Pancreas (tissue), 10 donors: ENCODE measurements at regions not wholly inside any gene's neighbourhood (a gene's known extent, or its start where the extent isn't known, plus 50 kb on each side); places are given as distances from the start of the nearest gene placed in this dataset.

Experiments used
- ATAC-seq, 4 donors: fragments of 200-7000 bp; cut with Tn5 transposase; one replicate each; pipeline versions ENCODE4 v1.8.0 to v1.9.1; 2020; ENCODE audit warnings: mild to moderate bottlenecking in 4 of 4, moderate library complexity in 4 of 4
- DNase-seq, 6 donors: peaks; one replicate each; pipeline ENCODE4 v3.0.0-alpha.2; 2020
- FAIRE-seq: peaks from 2 replicates; lab custom pipeline; 2012; peaks lifted over from hg19 to GRCh38; lab: Jason Lieb, UNC
- H3K27ac ChIP-seq, 4 donors: fragments of 200-600 bp; sonication (generic); 1 replicate in 3 of 4; 2 replicates in 1 of 4; pipeline versions ENCODE4 v1.5.0 to v1.8.0; 2020
- H3K27me3 ChIP-seq, 4 donors: fragments of 200-600 bp; one replicate each; pipeline ENCODE4 v1.8.0; 2021
- H3K36me3 ChIP-seq, 3 donors: fragments of 200-600 bp; sonication (generic) in 1 of 3; one replicate each; pipeline versions ENCODE4 v1.5.0 to v1.8.0; 2020 to 2021
- H3K4me1 ChIP-seq, 3 donors: fragments of 200-600 bp; one replicate each; pipeline ENCODE4 v1.8.0; 2021
- H3K4me3 ChIP-seq, 4 donors: fragments of 200-600 bp; sonication (generic) in 2 of 4; one replicate each; pipeline versions ENCODE4 v1.5.0 to v1.8.0; 2020 to 2021
- H3K9me3 ChIP-seq, 4 donors: fragments of 200-600 bp; one replicate each; pipeline ENCODE4 v1.8.0; 2021
- CTCF ChIP-seq, 4 donors: fragments of 200-600 bp; sonication (generic) in 3 of 4; IDR thresholded peaks; one replicate each; pipeline versions ENCODE4 v1.5.0 to v1.8.0; 2021; ENCODE audit warnings: antibody characterized with exemption in 4 of 4
- WGBS, 2 donors: extraction: QIAGEN DNeasy Blood & Tissue Kit; methylation state at CpG; one replicate each; pipeline ENCODE4 v1.1.7; 2013; 5-methylcytosine and 5-hydroxymethylcytosine counted together
- intact Hi-C, 3 donors: fragments of 100-400 bp; cut with DNase I; formaldehyde crosslinking; loops; one replicate each; pipeline versions ENCODE4 v1.11.1 to v1.14.2; 2022
- donor health status: healthy with polysubstance abuse.
- donor health status: DM: no; HTN: no; CAD: no; lungs with moderate emphysema.
- donor health status: DM: no; HTN: no; CAD: no.
- donor health status: control.
- donor health status: control.
- donor health status: Bipolar disorder and iron deficiency.
- donor health status: DM: yes; HTN: yes; CAD: no.
- donor health status: DM: no; HTN: no; CAD: no.
- donor health status: DM: no; HTN: no; CAD: no.
- donor health status: DM: yes; HTN: yes; CAD: no.

GRCh38 chr5:9920697-9921096, 290.5 kb upstream of the TAS2R1 start:
- ATAC-seq: no peak
- 69 to 78% methylated on average over 8 of the region's 8 CpGs for WGBS, 2 donors
- Histone ChIP-seq H3K4me3 (no peak overlapping the region), H3K27ac (no peak overlapping the region), H3K9me3 (no peaks in the 10 kb centered on the region), H3K36me3 (no peaks in the 10 kb centered on the region), H3K4me1 (no peaks in the 10 kb centered on the region), H3K27me3 (no peaks in the 10 kb centered on the region)
- intact Hi-C loops: no loop called here
- DNase-seq: no peak
- TF ChIP-seq CTCF (IDR thresholded peaks at IDR 0.05): no peak
- FAIRE-seq: no peak

GRCh38 chr5:9919306-9920030, 289.3 kb upstream of the TAS2R1 start:
- H3K36me3 ChIP-seq: no peaks in the 10 kb centered on the region
- no peak overlapping the region for H3K4me3 ChIP-seq
- H3K9me3 ChIP-seq: no peaks in the 10 kb centered on the region
- intact Hi-C loops: no loop called here
- ATAC-seq (no peak), FAIRE-seq (no peak), DNase-seq (no peak)
- no peak for TF ChIP-seq CTCF (IDR thresholded peaks at IDR 0.05)
- H3K27me3 ChIP-seq: no peaks in the 10 kb centered on the region
- 37 to 53% methylated on average over 11 of the region's 11 CpGs for WGBS, 2 donors
- H3K4me1 ChIP-seq: no peaks in the 10 kb centered on the region
- H3K27ac ChIP-seq: no peak overlapping the region

- DNase-seq (no peak), ATAC-seq (no peak), FAIRE-seq (no peak)
- Histone ChIP-seq H3K36me3 (no peaks in the 10 kb centered on the region), H3K27ac (no peak overlapping the region), H3K4me1 (no peaks in the 10 kb centered on the region), H3K9me3 (no peaks in the 10 kb centered on the region), H3K27me3 (no peaks in the 10 kb centered on the region), H3K4me3 (no peak overlapping the region)
- WGBS, 2 donors: 26 to 36% methylated on average over 1 of the region's 1 CpG
- intact Hi-C loops: no loop called here
- TF ChIP-seq CTCF (IDR thresholded peaks at IDR 0.05): no peak
Measured at GRCh38 chr5:9905661-9906060, 275.5 kb upstream of the TAS2R1 start.

GRCh38 chr5:9903801-9904200, 273.6 kb upstream of the TAS2R1 start:
- Histone ChIP-seq H3K4me3 (no peak overlapping the region), H3K36me3 (no peaks in the 10 kb centered on the region), H3K27me3 (no peaks in the 10 kb centered on the region), H3K27ac (no peak overlapping the region), H3K9me3 (no peaks in the 10 kb centered on the region), H3K4me1 (no peaks in the 10 kb centered on the region)
- no peak for FAIRE-seq
- TF ChIP-seq CTCF (IDR thresholded peaks at IDR 0.05): no peak
- DNase-seq: no peak
- intact Hi-C loops: no loop called here
- ATAC-seq: no peak

GRCh38 chr5:9898319-9898718, 268.2 kb upstream of the TAS2R1 start:
- DNase-seq (peak in 4 of 6 donors; percentile 25 to 68 (median 49)), ATAC-seq (peak; percentile 75 to 95 (median 87)), FAIRE-seq (no peak)
- Histone ChIP-seq H3K27ac (no peak overlapping the region), H3K9me3 (no peaks in the 10 kb centered on the region), H3K27me3 (no peaks in the 10 kb centered on the region), H3K4me3 (no peak overlapping the region), H3K4me1 (no peaks in the 10 kb centered on the region), H3K36me3 (no peaks in the 10 kb centered on the region)
- intact Hi-C loops: no loop called here
- 20 to 24% methylated on average over 4 of the region's 4 CpGs for WGBS, 2 donors
- TF ChIP-seq CTCF (IDR thresholded peaks at IDR 0.05): peak in 2 of 4 donors; percentile 29 to 31
